ENCODE measurements at regions not wholly inside any gene's neighbourhood (a gene's known extent, or its start where the extent isn't known, plus 50 kb on each side); places are given as distances from the start of the nearest gene placed in this dataset.
"Not testable (repeated sequence)": the region's sequence is repeated elsewhere in the genome, so short reads cannot be mapped to it uniquely, and the experiment has no call there.

DNA sequence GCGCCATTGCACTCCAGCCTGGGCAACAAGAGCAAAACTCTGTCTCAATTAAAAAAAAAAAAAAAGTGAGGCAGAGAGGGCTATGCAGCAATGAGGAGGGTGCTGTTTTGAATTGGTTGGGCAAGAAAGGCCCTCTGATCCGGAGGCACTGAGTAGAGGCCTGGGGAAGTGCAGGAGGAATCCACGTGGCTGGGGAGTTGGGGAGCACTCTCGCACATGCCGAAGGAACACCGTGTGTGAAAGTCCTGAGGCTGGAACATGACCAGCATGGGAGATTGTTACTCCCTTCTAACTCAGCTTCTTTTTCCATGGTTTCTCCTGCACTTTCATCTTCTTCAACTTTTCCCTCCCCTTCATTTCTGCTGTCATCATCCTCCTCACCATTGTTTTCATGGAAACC, 347.9 kb upstream of the HS6ST1 start:
- DNase-seq (ENCODE audit: low read depth in 6 of 9, low spot score in 9 of 9): no peak
- 97% methylated on average over 6 of the region's 6 CpGs for WGBS
- Histone ChIP-seq H3K9me3 (ENCODE audit: control insufficient read depth in 2 of 2, insufficient read depth in 1 of 2, low read length in 1 of 2) (peaks cover 0 to 8% of the 10 kb centered on the region in 2 donors), H3K27ac (ENCODE audit: low read depth in 1 of 2, low read length in 1 of 2) (no peak overlapping the region), H3K4me3 (ENCODE audit: low read length in 2 of 2) (no peak overlapping the region), H3K4me1 (ENCODE audit: control insufficient read depth in 2 of 2, insufficient read depth in 2 of 2, low read length in 2 of 2) (peaks cover 13 to 43% of the 10 kb centered on the region in 2 donors), H3K27me3 (ENCODE audit: control insufficient read depth in 2 of 2, insufficient read depth in 1 of 2, low read length in 1 of 2) (no peaks in the 10 kb centered on the region), H3K36me3 (ENCODE audit: control insufficient read depth in 2 of 2, insufficient read depth in 2 of 2, low read length in 1 of 2) (no peaks in the 10 kb centered on the region)

DNA sequence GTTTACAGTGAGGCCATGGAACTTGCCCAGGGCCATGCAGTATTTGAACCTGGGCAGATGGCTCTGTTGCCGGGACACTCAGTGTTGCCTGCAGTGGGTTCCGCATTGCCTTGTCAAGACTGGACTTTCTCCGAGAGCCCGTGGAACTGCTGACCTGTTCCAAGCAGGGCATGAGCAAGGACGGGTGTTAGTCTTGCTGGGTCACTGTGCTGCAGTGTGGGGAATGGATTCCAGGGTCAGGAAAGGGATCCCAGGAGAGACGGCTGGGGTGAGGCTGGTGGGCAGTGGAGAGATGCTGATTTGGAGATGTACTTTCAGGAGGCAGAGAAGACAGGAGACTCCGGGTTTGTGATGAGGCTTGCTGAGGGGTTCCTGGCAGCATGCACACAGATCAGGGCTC, 348.7 kb upstream of the HS6ST1 start:
- H3K36me3 ChIP-seq (ENCODE audit: control insufficient read depth in 2 of 2, insufficient read depth in 2 of 2, low read length in 1 of 2): no peaks in the 10 kb centered on the region
- peaks cover 0 to 11% of the 10 kb centered on the region in 2 donors for H3K9me3 ChIP-seq (ENCODE audit: control insufficient read depth in 2 of 2, insufficient read depth in 1 of 2, low read length in 1 of 2)
- WGBS: 99% methylated on average over 7 of the region's 7 CpGs
- no peak for DNase-seq (ENCODE audit: low read depth in 6 of 9, low spot score in 9 of 9)
- peaks cover 6 to 35% of the 10 kb centered on the region in 2 donors for H3K4me1 ChIP-seq (ENCODE audit: control insufficient read depth in 2 of 2, insufficient read depth in 2 of 2, low read length in 2 of 2)
- H3K4me3 ChIP-seq (ENCODE audit: low read length in 2 of 2): no peak overlapping the region
- H3K27me3 ChIP-seq (ENCODE audit: control insufficient read depth in 2 of 2, insufficient read depth in 1 of 2, low read length in 1 of 2): no peaks in the 10 kb centered on the region
- no peak overlapping the region for H3K27ac ChIP-seq (ENCODE audit: low read depth in 1 of 2, low read length in 1 of 2)

DNA sequence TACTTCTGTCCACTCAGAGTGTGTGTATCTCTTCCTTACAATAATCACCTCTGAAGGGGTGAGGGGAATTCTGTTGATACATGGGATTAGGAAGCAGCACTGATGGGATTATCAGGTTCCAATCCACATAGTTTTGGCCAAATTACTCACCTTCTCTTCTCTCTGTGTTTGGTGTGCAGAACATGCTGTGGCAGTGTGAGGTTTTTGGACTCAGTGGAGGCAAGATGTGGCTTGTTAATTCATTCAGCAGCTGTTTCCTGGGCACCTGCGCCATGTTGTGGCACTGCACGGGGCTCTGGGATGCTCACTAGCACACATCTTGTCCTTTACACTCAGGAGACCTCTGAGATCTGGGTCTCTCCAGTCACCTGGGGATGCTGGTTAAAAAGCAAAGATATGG, 350.3 kb upstream of the HS6ST1 start:
- Histone ChIP-seq H3K36me3 (ENCODE audit: control insufficient read depth in 2 of 2, insufficient read depth in 2 of 2, low read length in 1 of 2) (no peaks in the 10 kb centered on the region), H3K27me3 (ENCODE audit: control insufficient read depth in 2 of 2, insufficient read depth in 1 of 2, low read length in 1 of 2) (no peaks in the 10 kb centered on the region), H3K27ac (ENCODE audit: low read depth in 1 of 2, low read length in 1 of 2) (peak overlapping the region in 1 of 2 donors; percentile 18), H3K9me3 (ENCODE audit: control insufficient read depth in 2 of 2, insufficient read depth in 1 of 2, low read length in 1 of 2) (peaks cover 0 to 6% of the 10 kb centered on the region in 2 donors), H3K4me3 (ENCODE audit: low read length in 2 of 2) (no peak overlapping the region), H3K4me1 (ENCODE audit: control insufficient read depth in 2 of 2, insufficient read depth in 2 of 2, low read length in 2 of 2) (peaks cover 3 to 19% of the 10 kb centered on the region in 2 donors)
- WGBS: 6% methylated on average over 2 of the region's 2 CpGs
- DNase-seq (ENCODE audit: low read depth in 6 of 9, low spot score in 9 of 9): peak in 4 of 9 donors; percentile 41 to 75 (median 51)

DNA sequence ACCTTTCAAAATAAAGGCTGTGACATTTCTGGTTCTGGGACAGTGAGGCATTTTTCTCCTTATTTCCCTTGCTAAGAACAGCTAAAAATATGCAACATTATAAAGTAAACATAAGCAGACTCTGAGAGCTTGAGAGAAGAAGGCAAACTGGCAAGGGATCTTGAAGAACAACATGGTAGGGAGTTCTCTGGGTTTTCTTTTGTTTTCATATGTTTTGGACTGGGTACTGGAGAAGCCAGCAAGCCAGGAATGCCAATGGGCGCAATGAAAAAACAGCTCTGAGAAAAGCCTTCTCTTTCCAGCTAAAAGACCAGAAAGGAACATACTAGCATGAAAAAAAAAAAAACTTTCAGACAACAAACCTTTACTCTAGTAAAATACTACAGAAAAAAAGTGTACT, 351.4 kb upstream of the HS6ST1 start:
- DNase-seq (ENCODE audit: low read depth in 6 of 9, low spot score in 9 of 9): no peak
- no peaks in the 10 kb centered on the region for H3K27me3 ChIP-seq (ENCODE audit: control insufficient read depth in 2 of 2, insufficient read depth in 1 of 2, low read length in 1 of 2)
- WGBS: 96% methylated on average over 1 of the region's 1 CpG
- H3K9me3 ChIP-seq (ENCODE audit: control insufficient read depth in 2 of 2, insufficient read depth in 1 of 2, low read length in 1 of 2): peaks cover 0 to 6% of the 10 kb centered on the region in 2 donors
- H3K4me1 ChIP-seq (ENCODE audit: control insufficient read depth in 2 of 2, insufficient read depth in 2 of 2, low read length in 2 of 2): peaks cover 3 to 9% of the 10 kb centered on the region in 2 donors
- H3K4me3 ChIP-seq (ENCODE audit: low read length in 2 of 2): no peak overlapping the region
- no peaks in the 10 kb centered on the region for H3K36me3 ChIP-seq (ENCODE audit: control insufficient read depth in 2 of 2, insufficient read depth in 2 of 2, low read length in 1 of 2)
- no peak overlapping the region for H3K27ac ChIP-seq (ENCODE audit: low read depth in 1 of 2, low read length in 1 of 2)

- 95% methylated on average over 36 of the region's 36 CpGs for WGBS
- H3K27ac ChIP-seq (ENCODE audit: low read depth in 1 of 2, low read length in 1 of 2); H3K4me3 ChIP-seq (ENCODE audit: low read length in 2 of 2); H3K4me1 ChIP-seq (ENCODE audit: control insufficient read depth in 2 of 2, insufficient read depth in 2 of 2, low read length in 2 of 2); H3K27me3 ChIP-seq (ENCODE audit: control insufficient read depth in 2 of 2, insufficient read depth in 1 of 2, low read length in 1 of 2); H3K36me3 ChIP-seq (ENCODE audit: control insufficient read depth in 2 of 2, insufficient read depth in 2 of 2, low read length in 1 of 2); DNase-seq (ENCODE audit: low read depth in 6 of 9, low spot score in 9 of 9); H3K9me3 ChIP-seq (ENCODE audit: control insufficient read depth in 2 of 2, insufficient read depth in 1 of 2, low read length in 1 of 2): not testable (repeated sequence)
Observed at GRCh38 chr2:128671981-128672757, 353.5 kb upstream of the HS6ST1 start.

DNA sequence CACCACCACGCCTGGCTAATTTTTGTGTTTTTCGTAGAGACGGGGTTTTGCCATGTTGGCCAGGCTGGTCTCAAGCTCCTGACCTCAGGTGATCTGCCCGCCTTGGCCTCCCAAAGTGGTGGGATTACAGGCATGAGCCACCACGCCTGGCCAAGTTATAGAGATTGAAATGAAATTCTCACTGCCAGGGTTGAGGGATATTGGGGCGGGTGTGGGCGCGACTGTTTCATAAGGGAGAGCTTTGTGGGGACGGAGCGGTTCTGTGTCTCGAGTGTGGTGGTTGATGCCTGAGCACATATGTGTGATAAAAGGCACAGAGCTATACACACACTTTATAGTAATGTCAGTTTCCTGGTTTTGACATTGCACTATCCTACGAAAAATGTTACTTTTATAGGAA, 361.0 kb upstream of the HS6ST1 start:
- H3K36me3 ChIP-seq (ENCODE audit: control insufficient read depth in 2 of 2, insufficient read depth in 2 of 2, low read length in 1 of 2); H3K27me3 ChIP-seq (ENCODE audit: control insufficient read depth in 2 of 2, insufficient read depth in 1 of 2, low read length in 1 of 2); DNase-seq (ENCODE audit: low read depth in 6 of 9, low spot score in 9 of 9); H3K4me1 ChIP-seq (ENCODE audit: control insufficient read depth in 2 of 2, insufficient read depth in 2 of 2, low read length in 2 of 2); H3K4me3 ChIP-seq (ENCODE audit: low read length in 2 of 2); H3K27ac ChIP-seq (ENCODE audit: low read depth in 1 of 2, low read length in 1 of 2); H3K9me3 ChIP-seq (ENCODE audit: control insufficient read depth in 2 of 2, insufficient read depth in 1 of 2, low read length in 1 of 2): not testable (repeated sequence)
- WGBS: 92% methylated on average over 12 of the region's 12 CpGs

GRCh38 chr2:128681507-128681906, 362.8 kb upstream of the HS6ST1 start:
- peaks cover 0 to 3% of the 10 kb centered on the region in 2 donors for H3K9me3 ChIP-seq (ENCODE audit: control insufficient read depth in 2 of 2, insufficient read depth in 1 of 2, low read length in 1 of 2)
- H3K27ac ChIP-seq (ENCODE audit: low read depth in 1 of 2, low read length in 1 of 2): no peak overlapping the region
- 88% methylated on average over 5 of the region's 5 CpGs for WGBS
- H3K4me3 ChIP-seq (ENCODE audit: low read length in 2 of 2): no peak overlapping the region
- H3K4me1 ChIP-seq (ENCODE audit: control insufficient read depth in 2 of 2, insufficient read depth in 2 of 2, low read length in 2 of 2): peaks cover 9 to 16% of the 10 kb centered on the region in 2 donors
- no peaks in the 10 kb centered on the region for H3K36me3 ChIP-seq (ENCODE audit: control insufficient read depth in 2 of 2, insufficient read depth in 2 of 2, low read length in 1 of 2)
- no peaks in the 10 kb centered on the region for H3K27me3 ChIP-seq (ENCODE audit: control insufficient read depth in 2 of 2, insufficient read depth in 1 of 2, low read length in 1 of 2)
- DNase-seq (ENCODE audit: low read depth in 6 of 9, low spot score in 9 of 9): no peak

DNA sequence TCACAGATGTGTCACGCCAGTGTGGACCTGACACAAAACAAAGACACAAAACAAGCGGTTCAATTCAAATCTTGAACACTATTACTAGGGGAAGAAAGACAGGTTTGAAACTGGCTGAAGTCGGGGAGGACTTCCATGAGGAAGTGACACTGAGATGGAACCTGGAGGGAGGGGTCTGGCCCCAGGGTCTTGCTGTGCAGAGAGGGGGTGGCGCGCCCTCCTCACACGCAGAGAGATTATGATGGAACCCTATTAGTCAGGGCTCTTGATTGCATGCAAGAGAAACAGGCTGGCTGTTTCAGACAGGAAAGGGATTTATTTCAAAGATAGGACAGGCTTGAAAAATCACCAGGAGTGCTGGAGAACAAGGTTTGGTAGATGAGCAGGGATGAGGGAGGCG, 363.6 kb upstream of the HS6ST1 start:
- 96% methylated on average over 7 of the region's 7 CpGs for WGBS
- Histone ChIP-seq H3K4me1 (ENCODE audit: control insufficient read depth in 2 of 2, insufficient read depth in 2 of 2, low read length in 2 of 2) (peaks cover 16 to 23% of the 10 kb centered on the region in 2 donors), H3K4me3 (ENCODE audit: low read length in 2 of 2) (no peak overlapping the region), H3K36me3 (ENCODE audit: control insufficient read depth in 2 of 2, insufficient read depth in 2 of 2, low read length in 1 of 2) (no peaks in the 10 kb centered on the region), H3K27ac (ENCODE audit: low read depth in 1 of 2, low read length in 1 of 2) (no peak overlapping the region), H3K9me3 (ENCODE audit: control insufficient read depth in 2 of 2, insufficient read depth in 1 of 2, low read length in 1 of 2) (peaks cover 0 to 3% of the 10 kb centered on the region in 2 donors), H3K27me3 (ENCODE audit: control insufficient read depth in 2 of 2, insufficient read depth in 1 of 2, low read length in 1 of 2) (no peaks in the 10 kb centered on the region)
- no peak for DNase-seq (ENCODE audit: low read depth in 6 of 9, low spot score in 9 of 9)

DNA sequence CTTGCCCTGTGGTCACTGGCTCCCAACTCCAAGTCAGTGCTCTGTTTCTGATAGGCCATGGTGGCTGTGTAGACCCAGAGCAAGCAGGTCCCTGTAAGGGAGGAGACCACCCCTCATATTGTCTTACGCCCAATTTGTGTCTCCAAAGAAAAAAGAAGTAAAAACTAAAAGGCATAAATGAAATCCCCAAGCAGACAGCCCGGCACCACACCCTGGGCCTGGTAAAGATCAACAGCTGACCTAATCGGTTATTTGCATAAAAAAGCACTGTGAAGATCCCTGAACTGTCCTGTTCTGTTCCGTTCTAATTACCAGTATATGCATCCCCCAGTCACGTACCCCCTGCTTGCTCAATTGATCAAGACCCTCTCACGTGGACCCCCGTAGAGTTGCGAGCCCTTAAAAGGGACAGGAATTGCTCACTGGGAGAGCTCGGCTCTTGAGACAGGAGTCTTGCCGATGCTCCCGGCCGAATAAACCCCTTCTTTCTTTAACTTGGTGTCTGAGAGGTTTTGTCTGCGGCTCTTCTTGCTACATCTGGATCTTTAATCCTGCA, 364.1 kb upstream of the HS6ST1 start:
- Histone ChIP-seq H3K4me3 (ENCODE audit: low read length in 2 of 2) (no peak overlapping the region), H3K27ac (ENCODE audit: low read depth in 1 of 2, low read length in 1 of 2) (no peak overlapping the region), H3K36me3 (ENCODE audit: control insufficient read depth in 2 of 2, insufficient read depth in 2 of 2, low read length in 1 of 2) (no peaks in the 10 kb centered on the region), H3K4me1 (ENCODE audit: control insufficient read depth in 2 of 2, insufficient read depth in 2 of 2, low read length in 2 of 2) (peaks cover 22 to 29% of the 10 kb centered on the region in 2 donors), H3K9me3 (ENCODE audit: control insufficient read depth in 2 of 2, insufficient read depth in 1 of 2, low read length in 1 of 2) (peaks cover 0 to 3% of the 10 kb centered on the region in 2 donors), H3K27me3 (ENCODE audit: control insufficient read depth in 2 of 2, insufficient read depth in 1 of 2, low read length in 1 of 2) (no peaks in the 10 kb centered on the region)
- 97% methylated on average over 13 of the region's 13 CpGs for WGBS
- DNase-seq (ENCODE audit: low read depth in 6 of 9, low spot score in 9 of 9): no peak

Data from thymus (tissue), 11 donors.